GM18867 (cell line): ENCODE measurements at regions not wholly inside any gene's neighbourhood (a gene's known extent, or its start where the extent isn't known, plus 50 kb on each side); places are given as distances from the start of the nearest gene placed in this dataset.

Experiments
- ATAC-seq: cut with Tn5 transposase; IDR thresholded peaks from one replicate; pipeline ENCODE4 v1.9.1; 2021; ENCODE audit warnings: mild to moderate bottlenecking, moderate library complexity; ENCODE audit not compliant: unreplicated experiment

GRCh38 chr11:32161293-32161692 is 70.4 kb downstream of the RCN1 start:
- no peak for ATAC-seq

- no peak for ATAC-seq
Measured at GRCh38 chr11:32162351-32162750, 71.5 kb downstream of the RCN1 start.

- no peak for ATAC-seq
Measured at GRCh38 chr11:32162906-32163305, 72.0 kb downstream of the RCN1 start.

GRCh38 chr11:32163557-32163956 is 72.7 kb downstream of the RCN1 start:
- ATAC-seq = no peak

DNA sequence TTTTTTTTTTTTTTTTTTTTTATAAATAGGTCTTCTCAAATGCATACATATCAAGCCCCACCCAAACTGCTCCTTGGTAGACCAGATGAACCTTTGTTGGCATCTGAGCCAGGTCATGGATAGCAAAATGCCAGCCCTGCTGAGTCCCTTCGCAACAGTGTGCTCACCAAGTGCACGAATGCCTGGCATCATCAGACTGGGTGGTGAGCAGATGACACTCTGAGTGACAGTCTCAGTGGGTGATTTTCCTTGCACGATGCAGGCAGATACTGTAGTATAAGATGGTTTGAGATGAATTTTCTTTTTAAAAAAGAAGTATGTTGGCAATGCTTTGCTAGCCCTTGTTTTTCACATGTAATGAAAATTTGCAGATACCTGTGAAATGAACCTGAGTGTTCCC is 74.0 kb downstream of the RCN1 start:
- no peak for ATAC-seq

GRCh38 chr11:32168924-32169323 is 78.0 kb downstream of the RCN1 start:
- no peak for ATAC-seq

GRCh38 chr11:32171445-32171844 is 80.6 kb downstream of the RCN1 start:
- ATAC-seq = no peak

DNA sequence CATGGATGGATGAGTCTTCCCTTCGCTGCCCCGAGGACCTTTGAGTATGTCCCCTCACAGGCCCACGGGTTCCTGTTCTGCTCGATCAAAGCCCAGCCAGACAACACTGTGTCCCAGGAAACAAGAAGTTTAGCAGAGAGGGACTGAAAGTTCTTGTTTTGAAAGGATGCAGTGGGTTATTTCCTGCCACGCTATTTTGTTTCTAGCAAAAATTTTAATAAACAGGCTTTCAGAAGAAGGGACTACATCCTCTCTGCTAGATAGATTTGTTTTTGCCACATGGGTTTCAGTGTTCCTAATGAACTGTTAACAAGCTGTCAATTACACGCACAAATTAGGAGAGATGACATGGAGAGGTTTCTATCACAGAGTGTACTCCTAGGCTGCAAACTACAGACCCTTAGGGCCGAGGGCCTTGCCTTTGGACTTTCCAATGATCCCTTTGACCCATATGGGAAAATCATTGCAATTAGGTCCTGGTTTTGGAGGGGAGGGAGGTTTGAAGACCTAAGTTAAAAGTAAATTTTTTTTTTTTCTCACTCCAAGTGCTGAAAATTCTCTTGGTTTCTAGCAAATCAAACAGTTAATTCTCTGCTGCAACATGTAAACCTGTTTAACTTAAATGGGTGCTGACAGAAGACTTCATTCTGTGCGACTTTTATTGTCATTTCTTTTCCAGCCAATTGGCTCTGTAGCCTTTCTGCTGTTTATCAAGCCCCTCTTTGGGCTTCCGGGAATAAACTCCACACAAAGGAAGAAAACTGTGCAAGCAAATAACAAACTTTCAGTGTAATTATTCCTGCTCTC is 81.4 kb downstream of the RCN1 start:
- no peak for ATAC-seq

DNA sequence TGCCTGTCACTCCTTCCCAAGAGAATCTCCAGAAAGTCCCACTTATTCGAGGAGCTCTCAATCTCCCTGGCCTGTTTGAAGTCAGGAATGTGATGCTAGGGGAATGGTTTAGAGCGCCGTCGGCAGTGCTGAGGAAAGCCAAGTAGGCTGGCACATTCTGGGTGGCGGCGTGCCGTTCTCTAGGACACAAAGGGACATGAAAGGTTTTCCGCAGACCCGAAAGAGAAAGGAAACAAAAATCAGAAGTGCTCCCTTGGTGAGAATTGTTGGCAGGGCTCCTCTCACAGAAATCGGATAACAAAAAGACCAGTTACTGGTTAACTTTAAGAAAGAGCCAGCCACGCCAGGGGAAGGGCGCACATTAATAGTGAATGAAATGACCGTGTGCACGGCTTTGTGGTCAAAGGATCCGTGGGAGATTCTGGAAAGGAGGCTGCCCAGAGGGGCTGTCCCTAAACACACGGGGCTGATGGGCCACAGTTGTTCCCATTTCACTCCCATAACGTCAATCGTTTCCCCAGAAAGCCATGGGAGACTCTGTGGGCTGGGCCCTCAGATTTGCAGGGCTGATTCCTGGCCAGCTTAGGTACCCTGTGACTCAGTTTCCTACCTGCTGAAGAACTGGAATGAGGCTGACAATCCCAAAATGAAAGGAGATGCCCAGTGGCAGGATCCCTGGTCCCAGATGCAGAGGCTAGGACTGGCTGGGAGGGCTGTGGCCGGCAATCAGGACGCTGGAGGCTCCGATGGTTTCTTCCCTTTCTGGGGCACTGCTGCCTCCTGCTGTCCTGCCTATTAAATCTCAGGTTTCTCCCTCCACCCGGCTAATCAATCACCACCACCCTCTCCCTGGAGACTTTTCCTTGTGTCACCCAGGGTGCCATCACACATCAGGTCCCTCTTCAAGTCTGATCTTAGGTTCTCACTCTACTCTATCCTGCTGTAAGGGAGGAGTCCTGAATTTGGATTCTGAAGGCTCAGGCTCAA is 82.3 kb downstream of the RCN1 start:
- peak; percentile 47 for ATAC-seq

DNA sequence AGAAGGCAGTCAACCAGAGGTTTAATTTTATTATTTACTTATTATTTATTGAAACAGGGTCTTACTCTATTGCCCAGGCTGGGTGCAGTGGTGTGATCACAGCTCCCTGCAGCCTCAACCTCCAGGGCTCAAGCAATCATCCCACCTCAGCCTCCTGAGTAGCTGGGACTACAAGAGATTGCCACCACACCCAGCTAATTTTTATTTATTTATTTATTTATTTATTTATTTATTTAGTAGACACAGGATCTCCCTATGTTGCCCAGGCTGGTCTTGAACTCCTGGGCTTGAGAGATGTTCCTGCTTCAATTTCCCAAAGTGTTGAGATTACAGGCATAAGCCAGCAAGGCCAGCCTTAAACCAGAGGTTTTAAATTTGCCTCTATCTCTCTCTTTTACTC is 83.1 kb downstream of the RCN1 start:
- no peak for ATAC-seq

DNA sequence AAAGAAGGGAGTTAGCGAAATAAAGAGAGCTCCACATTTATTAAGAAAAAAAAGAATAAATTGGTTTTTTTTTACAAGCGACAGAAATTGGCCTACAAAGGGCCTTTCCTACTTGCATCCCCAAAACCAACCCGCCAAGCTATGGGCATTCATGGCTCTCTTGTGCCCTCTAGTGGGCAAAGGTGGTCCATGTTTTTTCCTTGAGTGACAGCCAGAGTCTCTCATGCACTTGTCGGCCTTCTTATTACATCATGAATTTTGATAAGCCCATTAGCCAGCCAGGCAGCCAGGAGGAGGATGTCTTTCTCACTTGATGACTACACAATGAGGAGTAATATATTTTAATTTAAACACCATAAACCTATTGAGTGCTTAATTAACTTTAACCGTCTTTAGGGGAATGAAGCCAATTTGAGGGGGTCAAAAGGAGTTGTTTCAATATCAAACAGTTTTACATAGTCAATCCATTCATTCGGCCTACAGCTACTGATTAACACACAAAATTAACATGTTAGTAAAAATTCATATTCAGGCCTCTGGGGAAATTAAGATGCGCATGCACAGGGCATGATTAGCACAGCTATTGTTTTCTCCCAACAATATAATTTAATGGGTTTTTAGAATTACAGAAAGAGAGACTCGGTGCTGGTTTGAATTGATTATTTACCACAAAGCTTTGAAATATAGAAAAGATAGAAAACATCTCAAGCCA is 85.5 kb downstream of the RCN1 start:
- ATAC-seq = peak; percentile 86

GRCh38 chr11:32178692-32179091 is 87.8 kb downstream of the RCN1 start:
- ATAC-seq = no peak

GRCh38 chr11:32183512-32183911 is 92.6 kb downstream of the RCN1 start:
- no peak for ATAC-seq

DNA sequence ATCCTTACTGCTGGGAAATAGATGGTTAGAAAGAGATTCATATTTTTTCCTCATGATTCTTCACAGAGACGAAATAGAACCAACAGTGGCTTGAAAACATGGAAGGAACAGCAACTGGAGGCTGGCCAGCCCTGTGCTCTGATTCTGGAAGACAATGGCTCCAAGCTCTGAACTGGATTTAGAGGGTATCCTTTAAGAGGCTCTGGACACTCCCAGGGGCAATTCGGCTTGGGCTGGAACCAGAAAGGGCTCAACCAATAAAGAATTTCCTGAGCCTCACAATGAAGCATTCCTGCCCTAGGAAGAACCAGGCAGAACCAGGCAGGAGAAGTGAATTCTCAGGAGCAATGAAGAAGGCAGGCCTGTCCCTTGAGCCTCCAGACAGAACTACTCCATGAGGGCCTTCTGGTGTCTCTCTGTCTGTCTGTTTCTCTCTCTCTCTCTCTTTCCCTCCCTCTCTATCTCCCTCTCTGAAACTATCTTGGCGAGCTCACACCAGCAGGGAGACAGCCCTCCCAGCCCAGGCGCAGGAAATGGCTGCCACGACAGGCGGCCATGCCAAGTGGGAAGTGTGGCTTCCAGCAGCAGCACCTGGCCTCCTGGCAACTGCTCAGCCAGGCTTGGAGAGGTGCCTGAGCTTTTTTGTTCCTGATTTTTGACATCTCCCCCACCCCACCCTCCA is 93.3 kb downstream of the RCN1 start:
- peak; percentile 35 for ATAC-seq

- peak; percentile 83 for ATAC-seq
Measured at GRCh38 chr11:32184723-32185376, 94.0 kb downstream of the RCN1 start.

GRCh38 chr11:32186118-32186517 is 95.2 kb downstream of the RCN1 start:
- peak; percentile 51 for ATAC-seq

GRCh38 chr11:32187111-32187510 is 96.2 kb downstream of the RCN1 start:
- ATAC-seq = no peak

DNA sequence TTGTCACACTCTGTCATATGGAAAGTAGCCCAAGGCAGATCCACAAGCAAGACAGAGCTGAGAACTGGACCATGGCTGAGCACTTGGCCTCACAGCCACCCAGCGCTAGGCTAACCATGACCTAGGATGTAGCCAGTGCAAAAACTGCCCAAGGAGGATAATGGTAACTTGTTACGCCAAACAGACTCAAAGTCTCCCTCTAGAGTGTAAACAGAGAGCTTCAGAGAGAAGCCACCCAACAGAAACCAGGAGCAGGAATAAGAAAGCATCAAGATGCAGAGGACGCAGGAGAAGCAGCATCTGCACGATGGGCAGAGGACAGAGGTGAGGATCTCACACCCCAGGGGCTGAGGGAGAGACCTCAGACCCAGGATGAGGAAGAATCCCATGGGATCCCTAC is 97.9 kb downstream of the RCN1 start:
- no peak for ATAC-seq

GRCh38 chr11:32196137-32196536 is 105.3 kb downstream of the RCN1 start:
- no peak for ATAC-seq

DNA sequence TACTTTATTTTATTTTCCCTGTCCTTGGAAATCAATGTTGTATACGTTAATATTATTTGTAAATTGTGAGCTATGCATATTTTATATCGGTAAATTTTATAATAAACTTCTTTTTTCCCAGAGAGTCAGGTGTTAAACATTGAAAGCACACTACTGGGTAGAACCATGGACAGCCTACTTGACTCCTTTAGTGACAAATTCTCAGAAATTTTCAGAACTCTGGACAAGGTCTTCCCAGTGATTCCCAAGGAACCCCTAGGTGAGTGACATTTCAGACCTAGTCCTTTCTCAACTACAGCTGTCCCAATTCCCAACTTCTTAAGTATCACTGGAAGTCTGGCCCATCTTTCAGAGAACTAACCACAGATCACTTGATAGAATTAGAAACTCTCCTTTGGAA is 107.2 kb downstream of the RCN1 start:
- no peak for ATAC-seq
